ENCODE measurements at regions not wholly inside any gene's neighbourhood (a gene's known extent, or its start where the extent isn't known, plus 50 kb on each side); places are given as distances from the start of the nearest gene placed in this dataset.

- DNase-seq (ENCODE audit: low read depth) = no peak
Measured at GRCh38 chr3:25350725-25351114, 77.3 kb upstream of the RARB start.

GRCh38 chr3:25354071-25354470, 74.0 kb upstream of the RARB start:
- DNase-seq (ENCODE audit: low read depth) = no peak

GRCh38 chr3:25355034-25355885, 72.8 kb upstream of the RARB start:
- no peak for DNase-seq (ENCODE audit: low read depth)

GRCh38 chr3:25355998-25356397, 72.1 kb upstream of the RARB start:
- DNase-seq (ENCODE audit: low read depth) = no peak

- no peak for DNase-seq (ENCODE audit: low read depth)
Measured at GRCh38 chr3:25362118-25362517, 65.9 kb upstream of the RARB start.

GRCh38 chr3:25365636-25366035, 62.4 kb upstream of the RARB start:
- DNase-seq (ENCODE audit: low read depth) = no peak

- no peak for DNase-seq (ENCODE audit: low read depth)
Measured at GRCh38 chr3:25367025-25367424, 61.0 kb upstream of the RARB start.

GRCh38 chr3:25372167-25372566, 55.9 kb upstream of the RARB start:
- no peak for DNase-seq (ENCODE audit: low read depth)

- no peak for DNase-seq (ENCODE audit: low read depth)
Measured at GRCh38 chr3:25376340-25376739, 51.7 kb upstream of the RARB start.

GRCh38 chr3:25377042-25377441, 51.0 kb upstream of the RARB start:
- no peak for DNase-seq (ENCODE audit: low read depth)
